ENCODE measurements at regions not wholly inside any gene's neighbourhood (a gene's known extent, or its start where the extent isn't known, plus 50 kb on each side); places are given as distances from the start of the nearest gene placed in this dataset.
"Not testable (repeated sequence)": the region's sequence is repeated elsewhere in the genome, so short reads cannot be mapped to it uniquely, and the experiment has no call there.

- TF ChIP-seq EZH2 (IDR thresholded peaks at IDR 0.05; ENCODE audit: borderline replicate concordance, low read depth, low read length, severe bottlenecking); CTCF (IDR thresholded peaks at IDR 0.05; ENCODE audit: borderline replicate concordance, extremely low read depth, low read length, poor library complexity, severe bottlenecking): not testable (repeated sequence)
Observed at GRCh38 chr4:54993473-54994026, 131.8 kb downstream of the KDR start.
